ENCODE measurements at regions not wholly inside any gene's neighbourhood (a gene's known extent, or its start where the extent isn't known, plus 50 kb on each side); places are given as distances from the start of the nearest gene placed in this dataset.

- Histone ChIP-seq H4K20me1 (ENCODE audit: insufficient read depth, poor library complexity, severe bottlenecking) (no peaks in the 10 kb centered on the region), H3K36me3 (replicated peaks; ENCODE audit: insufficient read depth, low read depth) (no peaks in the 10 kb centered on the region), H3K27ac (no peak overlapping the region), H3K4me3 (no peak overlapping the region), H3K4me2 (no peak overlapping the region), H2AFZ (no peak overlapping the region), H3K9me2 (replicated peaks; ENCODE audit: insufficient read depth) (no peaks in the 10 kb centered on the region), H3K9me3 (ENCODE audit: low read depth) (no peaks in the 10 kb centered on the region), H3K27me3 (no peaks in the 10 kb centered on the region), H3K79me2 (no peaks in the 10 kb centered on the region), H3K4me1 (ENCODE audit: insufficient read depth) (no peaks in the 10 kb centered on the region)
- TF ChIP-seq EZH2phosphoT487 (IDR thresholded peaks at IDR 0.05; ENCODE audit: low read depth, severe bottlenecking, unreplicated experiment) (no peak), EZH2 (IDR thresholded peaks at IDR 0.05; ENCODE audit: borderline replicate concordance) (no peak)
- TF ChIP-seq, protein P1, sequence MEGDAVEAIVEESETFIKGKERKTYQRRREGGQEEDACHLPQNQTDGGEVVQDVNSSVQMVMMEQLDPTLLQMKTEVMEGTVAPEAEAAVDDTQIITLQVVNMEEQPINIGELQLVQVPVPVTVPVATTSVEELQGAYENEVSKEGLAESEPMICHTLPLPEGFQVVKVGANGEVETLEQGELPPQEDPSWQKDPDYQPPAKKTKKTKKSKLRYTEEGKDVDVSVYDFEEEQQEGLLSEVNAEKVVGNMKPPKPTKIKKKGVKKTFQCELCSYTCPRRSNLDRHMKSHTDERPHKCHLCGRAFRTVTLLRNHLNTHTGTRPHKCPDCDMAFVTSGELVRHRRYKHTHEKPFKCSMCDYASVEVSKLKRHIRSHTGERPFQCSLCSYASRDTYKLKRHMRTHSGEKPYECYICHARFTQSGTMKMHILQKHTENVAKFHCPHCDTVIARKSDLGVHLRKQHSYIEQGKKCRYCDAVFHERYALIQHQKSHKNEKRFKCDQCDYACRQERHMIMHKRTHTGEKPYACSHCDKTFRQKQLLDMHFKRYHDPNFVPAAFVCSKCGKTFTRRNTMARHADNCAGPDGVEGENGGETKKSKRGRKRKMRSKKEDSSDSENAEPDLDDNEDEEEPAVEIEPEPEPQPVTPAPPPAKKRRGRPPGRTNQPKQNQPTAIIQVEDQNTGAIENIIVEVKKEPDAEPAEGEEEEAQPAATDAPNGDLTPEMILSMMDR (IDR thresholded peaks at IDR 0.05; ENCODE audit: poor library complexity): no peak
- WGBS (ENCODE audit: low lambda C conversion rate, missing lambda C conversion rate): 89% methylated on average over 10 of the region's 10 CpGs
- DNase-seq (ENCODE audit: low spot score): no peak
Measured at GRCh38 chr2:129224022-129224421, 755.4 kb upstream of the RAB6C start.

- Histone ChIP-seq H3K79me2 (no peaks in the 10 kb centered on the region), H3K4me3 (no peak overlapping the region), H2AFZ (no peak overlapping the region), H3K36me3 (replicated peaks; ENCODE audit: insufficient read depth, low read depth) (no peaks in the 10 kb centered on the region), H3K4me1 (ENCODE audit: insufficient read depth) (no peaks in the 10 kb centered on the region), H3K4me2 (no peak overlapping the region), H3K9me3 (ENCODE audit: low read depth) (no peaks in the 10 kb centered on the region), H3K27me3 (no peaks in the 10 kb centered on the region), H4K20me1 (ENCODE audit: insufficient read depth, poor library complexity, severe bottlenecking) (no peaks in the 10 kb centered on the region), H3K27ac (no peak overlapping the region), H3K9me2 (replicated peaks; ENCODE audit: insufficient read depth) (no peaks in the 10 kb centered on the region)
- TF ChIP-seq, protein P1 (IDR thresholded peaks at IDR 0.05; ENCODE audit: poor library complexity): no peak
- TF ChIP-seq EZH2 (IDR thresholded peaks at IDR 0.05; ENCODE audit: borderline replicate concordance) (no peak), EZH2phosphoT487 (IDR thresholded peaks at IDR 0.05; ENCODE audit: low read depth, severe bottlenecking, unreplicated experiment) (no peak)
- 90% methylated on average over 3 of the region's 3 CpGs for WGBS (ENCODE audit: low lambda C conversion rate, missing lambda C conversion rate)
- no peak for DNase-seq (ENCODE audit: low spot score)
Measured at GRCh38 chr2:129224486-129224885, 755.0 kb upstream of the RAB6C start.

- Histone ChIP-seq H3K4me3 (no peak overlapping the region), H3K27me3 (no peaks in the 10 kb centered on the region), H2AFZ (no peak overlapping the region), H3K79me2 (no peaks in the 10 kb centered on the region), H3K9me3 (ENCODE audit: low read depth) (no peaks in the 10 kb centered on the region), H3K27ac (no peak overlapping the region), H3K36me3 (replicated peaks; ENCODE audit: insufficient read depth, low read depth) (no peaks in the 10 kb centered on the region), H3K4me1 (ENCODE audit: insufficient read depth) (no peaks in the 10 kb centered on the region), H3K4me2 (no peak overlapping the region), H3K9me2 (replicated peaks; ENCODE audit: insufficient read depth) (no peaks in the 10 kb centered on the region), H4K20me1 (ENCODE audit: insufficient read depth, poor library complexity, severe bottlenecking) (no peaks in the 10 kb centered on the region)
- WGBS (ENCODE audit: low lambda C conversion rate, missing lambda C conversion rate): 64% methylated on average over 3 of the region's 3 CpGs
- TF ChIP-seq EZH2 (IDR thresholded peaks at IDR 0.05; ENCODE audit: borderline replicate concordance) (no peak), EZH2phosphoT487 (IDR thresholded peaks at IDR 0.05; ENCODE audit: low read depth, severe bottlenecking, unreplicated experiment) (no peak)
- TF ChIP-seq, protein P1 (IDR thresholded peaks at IDR 0.05; ENCODE audit: poor library complexity): no peak
- no peak for DNase-seq (ENCODE audit: low spot score)
Measured at GRCh38 chr2:129229196-129229595, 750.3 kb upstream of the RAB6C start.
